Stimulated activated naive CD4-positive, alpha-beta T cell (primary cell): ENCODE measurements at regions not wholly inside any gene's neighbourhood (a gene's known extent, or its start where the extent isn't known, plus 50 kb on each side); places are given as distances from the start of the nearest gene placed in this dataset.

Experiments used
- DNase-seq, 6 experiments: peaks; one replicate each; lab custom pipeline; 2025; lab: John Stamatoyannopoulos, UW

- DNase-seq, result no peak
Observed at GRCh38 chr18:76126327-76126726, 368.7 kb downstream of the ZNF516 start.

DNA sequence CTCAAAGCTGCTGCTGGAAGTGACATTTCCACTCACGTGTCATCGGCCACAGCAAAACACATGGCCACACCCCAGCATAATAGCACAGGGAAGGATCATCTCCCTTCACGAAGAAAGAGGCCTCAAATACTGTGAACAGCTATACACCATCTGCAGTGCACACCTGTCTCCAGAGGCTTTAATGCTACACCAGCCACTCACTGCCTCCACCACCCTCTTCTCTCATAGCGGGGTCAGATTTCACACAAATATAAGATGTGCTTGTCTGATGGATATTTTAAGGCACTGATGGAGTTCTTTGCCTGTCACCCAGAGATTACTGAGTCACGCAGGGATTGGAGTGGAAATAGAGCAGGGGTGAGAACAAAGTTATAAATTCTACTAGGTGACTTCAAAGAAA is 374.0 kb downstream of the ZNF516 start:
- DNase-seq, result no peak

DNA sequence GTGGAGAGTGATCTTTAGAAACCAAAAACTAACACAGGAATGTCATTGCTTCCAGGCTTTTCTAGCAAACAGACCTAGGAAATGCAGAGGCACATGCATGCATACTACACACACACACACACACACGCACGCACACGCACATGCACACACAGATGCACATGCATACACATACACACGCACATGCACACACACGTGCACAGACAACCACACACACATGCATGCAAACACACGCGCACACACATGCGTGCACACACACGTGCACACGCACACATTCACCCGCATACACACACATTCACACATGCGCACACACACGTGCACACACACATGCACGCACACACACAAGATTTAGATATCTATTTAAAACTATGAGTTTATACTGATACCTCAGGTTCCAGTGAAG is 379.5 kb downstream of the ZNF516 start:
- DNase-seq, result no peak

GRCh38 chr18:76113101-76113500 is 381.9 kb downstream of the ZNF516 start:
- no peak for DNase-seq

- no peak for DNase-seq
Observed at GRCh38 chr18:76102626-76103025, 392.4 kb downstream of the ZNF516 start.

GRCh38 chr18:76102156-76102555 is 392.9 kb downstream of the ZNF516 start:
- no peak for DNase-seq

DNA sequence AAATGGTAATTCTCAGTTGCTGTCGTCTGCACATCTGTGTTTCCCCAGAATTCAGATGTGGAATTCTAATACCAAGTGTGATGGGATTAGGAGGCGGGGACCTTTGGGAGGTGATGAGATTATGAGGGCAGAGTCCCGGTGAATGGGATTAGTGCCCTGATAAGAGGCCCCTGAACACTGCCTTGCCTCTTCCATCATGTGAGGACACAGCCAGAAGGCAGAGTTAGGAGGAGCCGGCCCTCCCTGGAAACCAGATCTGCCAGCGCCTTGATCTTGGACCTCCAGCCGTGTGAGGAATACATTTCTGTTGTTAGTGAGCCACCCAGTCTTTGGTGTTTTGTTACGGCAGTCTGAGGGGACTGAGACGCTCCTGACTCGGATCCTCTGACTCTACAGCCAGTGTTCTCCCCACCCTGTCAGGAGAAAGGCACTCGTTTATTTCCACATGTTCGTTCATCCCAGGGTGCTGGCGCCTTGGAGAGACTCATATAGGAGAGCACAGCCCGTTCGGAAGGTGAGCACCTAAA is 395.0 kb downstream of the ZNF516 start:
- no peak for DNase-seq

- no peak for DNase-seq
Observed at GRCh38 chr18:76098674-76099411, 396.2 kb downstream of the ZNF516 start.

DNA sequence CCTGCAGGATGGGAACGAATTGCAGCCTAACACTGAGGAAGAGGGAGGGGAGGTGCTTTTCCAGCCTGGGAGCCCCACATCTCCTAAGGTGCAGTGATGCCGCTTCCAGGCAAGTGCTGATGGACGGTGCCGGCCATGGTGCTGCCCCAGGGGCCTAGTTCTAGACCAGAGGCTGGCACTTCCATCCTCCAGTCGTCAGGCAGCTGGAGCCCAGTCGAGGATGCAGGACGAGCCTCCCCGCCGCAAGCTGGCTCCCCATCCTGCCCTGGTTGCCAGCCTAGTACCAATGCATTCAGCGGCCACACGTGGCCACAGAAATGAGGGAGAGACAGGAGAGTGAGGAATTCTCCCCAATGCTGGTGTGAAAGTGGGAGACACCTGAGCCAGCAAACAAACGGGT is 413.5 kb downstream of the ZNF516 start:
- DNase-seq, result no peak

DNA sequence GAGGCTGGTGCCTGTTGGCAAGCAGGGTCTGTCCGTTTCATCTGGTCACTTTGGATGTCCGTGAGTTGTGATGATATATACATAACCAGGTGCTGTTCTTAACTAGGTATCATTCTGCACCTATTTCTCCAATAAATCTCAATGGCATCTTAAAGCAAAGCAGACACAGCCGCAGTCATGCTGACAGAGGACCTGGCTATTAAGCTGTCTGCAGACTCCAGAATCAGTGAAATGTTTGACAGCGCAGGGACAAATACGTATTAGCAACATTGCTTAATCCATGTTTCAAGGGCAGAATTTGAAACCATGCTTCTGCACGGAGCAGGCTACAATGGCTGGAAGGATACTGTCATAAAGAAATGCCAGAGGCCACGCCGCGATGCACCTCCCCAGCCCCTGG is 414.6 kb downstream of the ZNF516 start:
- no peak for DNase-seq

DNA sequence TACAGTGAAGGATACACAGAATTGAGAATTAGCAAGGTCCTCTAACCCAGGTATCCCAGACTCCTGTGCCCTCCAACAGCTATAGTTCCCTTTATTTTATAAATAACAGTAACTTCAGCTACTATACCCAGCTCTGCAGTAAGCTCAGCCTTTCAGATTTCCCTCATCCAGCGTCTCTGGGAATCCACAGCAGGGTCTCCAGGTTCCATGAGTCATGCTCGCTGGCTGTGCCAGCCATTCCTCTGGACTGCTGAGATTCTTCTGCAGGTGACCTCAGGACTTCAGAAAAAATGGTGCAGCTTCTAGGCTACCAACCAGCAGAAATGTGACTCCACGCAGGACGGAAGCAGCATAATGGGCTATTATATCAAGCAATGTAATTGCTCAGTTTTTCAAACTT is 419.3 kb downstream of the ZNF516 start:
- DNase-seq, result no peak

DNA sequence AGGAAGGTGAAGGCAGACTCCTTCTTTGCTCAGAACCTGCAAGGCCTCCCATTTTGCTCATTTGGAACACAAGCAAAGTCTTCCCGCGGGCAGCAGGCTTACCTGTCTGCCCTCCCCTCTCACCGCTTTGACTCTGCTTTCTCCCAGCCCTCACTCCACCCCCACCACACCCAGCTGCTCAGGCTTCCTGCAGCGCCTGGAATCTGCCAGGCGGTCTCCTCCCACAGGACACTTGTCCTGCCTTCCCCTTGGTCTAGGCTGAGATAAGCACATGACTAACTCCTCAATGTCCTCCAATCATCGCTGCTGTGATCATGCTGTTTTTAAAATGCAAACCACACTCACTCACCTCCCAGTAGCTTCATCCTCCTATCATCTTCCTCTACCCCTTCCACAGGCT is 430.0 kb downstream of the ZNF516 start:
- DNase-seq, result no peak

DNA sequence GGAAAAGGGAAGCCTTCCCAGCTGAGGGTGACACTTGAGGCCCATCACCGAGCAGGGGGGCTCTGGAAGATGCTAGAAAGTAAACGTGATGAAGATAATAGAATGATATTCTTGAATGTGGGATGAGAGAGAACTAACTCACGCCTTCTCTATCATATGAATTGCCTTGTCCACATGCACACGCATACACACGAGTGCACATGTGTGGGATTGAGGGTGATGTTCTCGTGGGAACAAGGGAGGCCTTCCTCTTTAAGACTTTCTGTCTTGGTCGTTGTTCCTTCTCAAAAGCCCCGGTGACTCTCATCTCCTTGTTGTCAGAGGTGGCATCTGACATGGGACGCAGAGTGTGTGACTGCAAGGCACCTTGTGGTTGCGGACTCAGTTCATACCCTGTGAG is 436.9 kb downstream of the ZNF516 start:
- DNase-seq, result no peak

DNA sequence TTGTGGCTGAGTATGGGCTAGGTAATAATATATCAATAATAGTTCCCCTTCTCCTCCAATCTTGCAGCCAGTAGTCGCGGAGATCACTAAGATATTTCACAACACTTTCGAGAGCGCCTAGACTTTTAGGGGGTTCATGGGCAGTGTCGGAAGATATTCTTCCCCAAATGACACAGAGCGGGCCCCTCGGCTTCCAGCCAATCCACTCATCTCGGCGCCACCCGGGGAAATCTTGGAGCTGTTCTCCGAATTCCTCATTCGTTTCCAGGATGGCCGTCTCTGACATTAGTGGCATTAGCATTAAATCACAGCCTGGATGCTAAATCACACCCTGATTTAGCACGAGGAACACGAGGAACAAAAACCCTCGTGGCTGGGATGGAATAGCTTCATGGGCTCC is 437.7 kb downstream of the ZNF516 start:
- DNase-seq, result no peak

- DNase-seq, result no peak
Observed at GRCh38 chr18:76056471-76057110, 438.5 kb downstream of the ZNF516 start.

DNA sequence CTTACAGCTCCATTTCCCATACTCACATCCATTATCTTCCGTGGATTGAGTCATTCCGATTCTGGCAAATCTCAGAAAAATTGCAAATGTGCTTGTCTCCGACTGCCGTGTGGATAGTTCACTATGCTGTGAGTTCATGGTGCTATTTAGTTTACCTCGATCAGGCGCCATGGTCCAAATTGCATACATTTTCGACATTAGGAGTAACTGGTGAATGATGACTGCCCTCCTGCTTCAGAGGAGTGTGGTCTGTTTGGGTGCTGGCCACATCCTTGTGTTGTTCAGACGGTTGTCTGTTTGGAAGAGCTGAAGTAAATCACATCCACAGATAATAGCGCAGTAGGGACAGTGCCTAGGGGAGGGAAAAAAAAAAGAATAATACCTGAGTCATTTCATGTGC is 439.5 kb downstream of the ZNF516 start:
- DNase-seq, result no peak

GRCh38 chr18:76055025-76055424 is 440.0 kb downstream of the ZNF516 start:
- no peak for DNase-seq

DNA sequence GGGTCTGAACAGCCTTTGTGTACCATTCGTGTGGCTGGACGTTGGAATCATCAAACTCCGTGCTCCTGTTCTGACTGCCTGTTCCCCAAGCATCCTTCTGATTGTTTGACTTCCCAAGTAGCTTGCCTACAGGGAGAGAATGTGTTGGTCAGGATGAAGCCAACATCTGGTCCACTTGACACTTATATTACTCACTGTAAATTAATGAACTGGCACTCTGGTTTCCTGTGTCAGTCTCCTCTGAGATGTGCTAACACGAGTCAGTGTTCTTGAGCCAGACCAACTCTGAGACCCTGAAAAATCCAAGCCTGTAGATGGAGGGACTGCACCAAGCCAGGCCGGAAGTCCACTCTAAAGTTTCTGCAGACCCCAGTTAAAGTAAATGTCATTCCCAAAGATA is 440.9 kb downstream of the ZNF516 start:
- DNase-seq, result no peak

GRCh38 chr18:76053551-76053950 is 441.5 kb downstream of the ZNF516 start:
- DNase-seq, result no peak

- DNase-seq, result no peak
Observed at GRCh38 chr18:76052227-76052595, 442.8 kb downstream of the ZNF516 start.

DNA sequence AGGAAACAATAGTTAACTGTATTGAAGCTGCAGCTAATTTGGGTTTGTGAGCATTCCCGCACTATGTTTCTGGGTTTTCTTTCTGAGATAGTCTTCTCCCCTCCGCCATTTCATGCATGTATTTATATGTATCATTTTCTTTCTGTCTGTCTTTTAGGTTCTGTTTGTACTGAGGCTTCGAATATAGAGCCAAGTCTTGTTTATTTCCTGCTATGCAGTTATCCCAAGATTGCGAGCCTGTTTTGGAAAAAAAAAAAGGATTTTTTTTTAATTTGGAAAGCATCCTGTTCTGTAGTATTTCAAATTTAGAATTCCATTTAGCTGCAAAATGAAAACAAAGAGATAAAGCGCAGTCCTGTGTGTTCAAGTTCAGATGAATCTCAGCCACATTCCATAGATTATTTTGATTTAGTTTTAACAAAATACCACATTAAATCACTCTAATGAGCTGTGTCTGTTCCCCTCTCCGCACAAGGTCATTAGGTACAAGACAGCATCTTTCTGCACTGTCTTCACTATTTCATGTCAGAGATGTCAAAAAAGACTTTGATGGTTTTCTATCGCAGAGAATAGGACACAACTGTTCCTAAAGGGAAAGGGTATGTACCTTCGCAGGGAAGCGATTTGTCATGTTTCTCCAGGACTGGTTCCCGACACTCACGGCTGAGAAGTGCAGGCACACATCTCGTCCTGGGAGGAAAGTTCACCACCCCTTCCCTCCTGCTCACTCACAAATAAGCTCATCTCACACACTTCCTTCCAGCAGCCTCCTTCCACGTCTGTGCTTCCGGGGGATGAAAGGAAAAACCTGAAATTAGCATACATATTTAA is 443.4 kb downstream of the ZNF516 start:
- DNase-seq, result no peak

- no peak for DNase-seq
Observed at GRCh38 chr18:76046221-76046620, 448.8 kb downstream of the ZNF516 start.

GRCh38 chr18:76042511-76042910 is 452.5 kb downstream of the ZNF516 start:
- no peak for DNase-seq
